K562 (cell line): ENCODE measurements at regions not wholly inside any gene's neighbourhood (a gene's known extent, or its start where the extent isn't known, plus 50 kb on each side); places are given as distances from the start of the nearest gene placed in this dataset.

Experiments used
- CTCF ChIP-seq, 3 experiments: IDR thresholded peaks in 2 of 3; conservative IDR thresholded peaks in 1 of 3; 2 replicates each; pipeline ENCODE4 v1.5.1; 2011 to 2012; ENCODE audit warnings: low read length in 3 of 3, mild to moderate bottlenecking in 3 of 3, control low read depth in 2 of 3, improper control_type of control experiment in 1 of 3, inconsistent platforms in 1 of 3, low read depth in 1 of 3, mixed read lengths in 1 of 3, moderate library complexity in 1 of 3; ENCODE audit not compliant: insufficient read depth in 2 of 3
- DACH1 ChIP-seq: fragments of 450-650 bp; IDR thresholded peaks from 2 replicates; pipeline ENCODE4 v1.6.1; 2018; ENCODE audit not compliant: partially characterized antibody
- EP300 ChIP-seq: IDR thresholded peaks from 2 replicates; pipeline ENCODE4 v1.6.1; 2012; ENCODE audit warnings: low read length, improper control_type of control experiment
- FOXK1 ChIP-seq: sonication (generic); formaldehyde crosslinking; IDR thresholded peaks from 2 replicates; pipeline ENCODE4 v1.8.0; 2022; ENCODE audit warnings: missing genetic modification reagents, mild to moderate bottlenecking, borderline replicate concordance
- FOXM1 ChIP-seq, 2 experiments: fragments of 450-650 bp in 1 of 2; sonication (generic) in 1 of 2; formaldehyde crosslinking in 1 of 2; IDR thresholded peaks; 2 replicates each; pipeline versions ENCODE4 v1.6.1 to v1.9.0; 2017 to 2022; ENCODE audit warnings: low read depth in 2 of 2, mild to moderate bottlenecking in 2 of 2, missing genetic modification reagents in 1 of 2, moderate library complexity in 1 of 2
- JUND ChIP-seq, 2 experiments: IDR thresholded peaks; 2 replicates in 1 of 2; 3 replicates in 1 of 2; pipeline ENCODE4 v1.6.1; 2011; ENCODE audit warnings: borderline replicate concordance in 2 of 2, low read depth in 2 of 2, low read length in 2 of 2, improper control_type of control experiment in 1 of 2, missing biosample characterization in 1 of 2, missing genetic modification characterization in 1 of 2, missing genetic modification reagents in 1 of 2
- POLR2A ChIP-seq: fragments of 450-650 bp; conservative IDR thresholded peaks from 2 replicates; pipeline ENCODE4 v1.6.1; 2016
- PTRF ChIP-seq: fragments of 450-650 bp; IDR thresholded peaks from 2 replicates; pipeline ENCODE4 v1.6.1; 2016; ENCODE audit warnings: mild to moderate bottlenecking, missing genetic modification characterization, missing compliant biosample characterization
- SMARCC2 ChIP-seq: fragments of 450-650 bp; IDR thresholded peaks from 2 replicates; pipeline ENCODE4 v1.6.1; 2017; ENCODE audit warnings: antibody characterized with exemption, moderate library complexity, mild to moderate bottlenecking, low read depth
- ZNF274 ChIP-seq: IDR thresholded peaks from 2 replicates; pipeline ENCODE4 v1.6.1; 2011; ENCODE audit warnings: low read depth, mild to moderate bottlenecking, low read length, moderate library complexity, borderline replicate concordance
- TF ChIP-seq, protein P1 (sequence below): sonication (generic); formaldehyde crosslinking; IDR thresholded peaks from 2 replicates; pipeline ENCODE4 v1.8.1; 2022; ENCODE audit warnings: missing genetic modification reagents

GRCh38 chr7:41830271-41830670, 127.4 kb upstream of the INHBA start:
- TF ChIP-seq PTRF (tag) (no peak), JUND (IDR thresholded peaks at IDR 0.05; ENCODE audit: borderline replicate concordance, low read depth, low read length) (no peak), JUND (tag; IDR thresholded peaks at IDR 0.05; ENCODE audit: borderline replicate concordance, low read depth, low read length) (no peak), CTCF (IDR thresholded peaks at IDR 0.05 in 2 of 3, conservative IDR thresholded peaks at IDR 0.05 in 1 of 3; ENCODE audit: insufficient read depth in 2 of 3, low read depth in 1 of 3, low read length in 3 of 3) (no peak), DACH1 (no peak), FOXM1 (IDR thresholded peaks at IDR 0.05; ENCODE audit: low read depth) (no peak), FOXM1 (CRISPR knock-in tag; IDR thresholded peaks at IDR 0.05; ENCODE audit: low read depth) (no peak), POLR2A (no peak), FOXK1 (CRISPR knock-in tag) (no peak), EP300 (no peak), ZNF274 (no peak), SMARCC2 (no peak)
- TF ChIP-seq, protein P1, sequence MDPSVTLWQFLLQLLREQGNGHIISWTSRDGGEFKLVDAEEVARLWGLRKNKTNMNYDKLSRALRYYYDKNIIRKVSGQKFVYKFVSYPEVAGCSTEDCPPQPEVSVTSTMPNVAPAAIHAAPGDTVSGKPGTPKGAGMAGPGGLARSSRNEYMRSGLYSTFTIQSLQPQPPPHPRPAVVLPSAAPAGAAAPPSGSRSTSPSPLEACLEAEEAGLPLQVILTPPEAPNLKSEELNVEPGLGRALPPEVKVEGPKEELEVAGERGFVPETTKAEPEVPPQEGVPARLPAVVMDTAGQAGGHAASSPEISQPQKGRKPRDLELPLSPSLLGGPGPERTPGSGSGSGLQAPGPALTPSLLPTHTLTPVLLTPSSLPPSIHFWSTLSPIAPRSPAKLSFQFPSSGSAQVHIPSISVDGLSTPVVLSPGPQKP = no peak
